Smooth muscle cell (in vitro differentiated cells): ENCODE measurements at regions not wholly inside any gene's neighbourhood (a gene's known extent, or its start where the extent isn't known, plus 50 kb on each side); places are given as distances from the start of the nearest gene placed in this dataset.

Experiments used
- DNase-seq: peaks from one replicate; lab custom pipeline; 2025; ENCODE audit not compliant: unreplicated experiment; lab: John Stamatoyannopoulos, UW
- H2AFZ ChIP-seq: fragments of 200-600 bp; sonication (generic); 2 replicates; pipeline ENCODE4 v1.6.0; 2016; ENCODE audit warnings: antibody characterized with exemption, low read depth, mild to moderate bottlenecking
- H3F3A ChIP-seq: fragments of 200-600 bp; sonication (generic); 2 replicates; pipeline ENCODE4 v1.6.0; 2017; ENCODE audit warnings: antibody characterized with exemption, low read depth
- H3K27ac ChIP-seq: fragments of 200-600 bp; sonication (generic); 2 replicates; pipeline ENCODE4 v1.5.1; 2016; ENCODE audit warnings: low read depth, mild to moderate bottlenecking
- H3K27me3 ChIP-seq: fragments of 200-600 bp; sonication (generic); 2 replicates; pipeline ENCODE4 v1.6.1; 2016; ENCODE audit warnings: low read depth, mild to moderate bottlenecking
- H3K36me3 ChIP-seq: fragments of 200-600 bp; sonication (generic); 2 replicates; pipeline ENCODE4 v1.5.1; 2016; ENCODE audit warnings: low read depth
- H3K4me1 ChIP-seq: fragments of 200-600 bp; sonication (generic); 2 replicates; pipeline ENCODE4 v1.5.1; 2016; ENCODE audit warnings: low read depth
- H3K4me2 ChIP-seq: fragments of 200-600 bp; sonication (generic); 2 replicates; pipeline ENCODE4 v1.6.0; 2016; ENCODE audit warnings: mild to moderate bottlenecking
- H3K4me3 ChIP-seq: fragments of 200-600 bp; sonication (generic); 2 replicates; pipeline ENCODE4 v1.5.1; 2016; ENCODE audit warnings: mild to moderate bottlenecking
- H3K79me2 ChIP-seq: fragments of 200-600 bp; sonication (generic); 2 replicates; pipeline ENCODE4 v1.6.0; 2016; ENCODE audit warnings: low read depth, mild to moderate bottlenecking
- H3K9ac ChIP-seq: fragments of 200-600 bp; sonication (generic); 2 replicates; pipeline ENCODE4 v1.6.0; 2016; ENCODE audit warnings: low read depth
- H3K9me3 ChIP-seq: fragments of 200-600 bp; sonication (generic); replicated peaks from 2 replicates; pipeline ENCODE4 v1.5.1; 2016; ENCODE audit warnings: low read depth
- H4K20me1 ChIP-seq: fragments of 200-600 bp; sonication (generic); 2 replicates; pipeline ENCODE4 v1.6.0; 2016; ENCODE audit warnings: low read depth
- CTCF ChIP-seq: fragments of 200-600 bp; sonication (generic); IDR thresholded peaks from 2 replicates; pipeline ENCODE4 v1.5.1; 2017; ENCODE audit warnings: borderline replicate concordance, mild to moderate bottlenecking, antibody characterized with exemption; ENCODE audit not compliant: insufficient read depth, poor library complexity, severe bottlenecking
- WGBS: methylation state at CpG from one replicate; pipeline ENCODE4 v1.1.7; 2016; ENCODE audit warnings: low lambda C conversion rate; 5-methylcytosine and 5-hydroxymethylcytosine counted together

GRCh38 chr2:147260241-147260640 is 584.6 kb upstream of the ACVR2A start:
- Histone ChIP-seq H4K20me1 (no peaks in the 10 kb centered on the region), H3K27ac (no peak overlapping the region), H3K4me3 (no peak overlapping the region), H3F3A (no peaks in the 10 kb centered on the region), H3K36me3 (no peaks in the 10 kb centered on the region), H3K79me2 (no peaks in the 10 kb centered on the region), H2AFZ (no peak overlapping the region), H3K27me3 (peaks cover 6% of the 10 kb centered on the region), H3K9me3 (no peaks in the 10 kb centered on the region), H3K4me1 (no peaks in the 10 kb centered on the region), H3K4me2 (no peak overlapping the region), H3K9ac (no peak overlapping the region)
- no peak for TF ChIP-seq CTCF
- DNase-seq: no peak

DNA sequence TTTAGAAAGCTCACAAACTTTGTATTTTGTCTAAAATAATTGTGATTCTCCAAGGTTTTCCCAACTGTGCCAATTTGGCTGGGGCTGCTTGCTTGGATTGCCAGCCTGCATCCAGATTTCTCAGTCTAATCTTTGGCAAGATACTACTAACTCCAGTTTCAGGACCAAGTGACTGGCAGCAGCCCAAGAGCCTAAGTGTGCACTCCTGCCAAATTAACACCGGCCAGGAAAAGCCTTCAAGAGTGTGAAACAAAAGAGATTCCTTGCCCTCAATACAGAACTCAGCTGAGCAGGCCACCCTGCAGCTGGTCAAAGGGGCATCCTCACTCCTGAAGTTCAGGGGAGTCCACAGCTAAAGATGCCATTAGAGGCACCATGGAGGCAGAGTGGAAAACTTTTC is 589.0 kb upstream of the ACVR2A start:
- Histone ChIP-seq H4K20me1 (no peaks in the 10 kb centered on the region), H3K4me3 (no peak overlapping the region), H3K36me3 (no peaks in the 10 kb centered on the region), H3K4me1 (no peaks in the 10 kb centered on the region), H2AFZ (no peak overlapping the region), H3K27me3 (peaks cover 6% of the 10 kb centered on the region), H3K9ac (no peak overlapping the region), H3K79me2 (no peaks in the 10 kb centered on the region), H3K27ac (no peak overlapping the region), H3K9me3 (no peaks in the 10 kb centered on the region), H3K4me2 (no peak overlapping the region), H3F3A (no peaks in the 10 kb centered on the region)
- no peak for DNase-seq
- 85% methylated on average over 1 of the region's 1 CpG for WGBS
- no peak for TF ChIP-seq CTCF

- Histone ChIP-seq H3K9ac (no peak overlapping the region), H2AFZ (no peak overlapping the region), H3K4me3 (no peak overlapping the region), H3K27me3 (peaks cover 5% of the 10 kb centered on the region), H3F3A (no peaks in the 10 kb centered on the region), H3K36me3 (no peaks in the 10 kb centered on the region), H3K9me3 (no peaks in the 10 kb centered on the region), H3K4me2 (no peak overlapping the region), H3K4me1 (no peaks in the 10 kb centered on the region), H3K27ac (no peak overlapping the region), H4K20me1 (no peaks in the 10 kb centered on the region), H3K79me2 (no peaks in the 10 kb centered on the region)
- no peak for TF ChIP-seq CTCF
- WGBS: 97% methylated on average over 2 of the region's 2 CpGs
- DNase-seq: no peak
Measured at GRCh38 chr2:147250652-147251356, 594.0 kb upstream of the ACVR2A start.

DNA sequence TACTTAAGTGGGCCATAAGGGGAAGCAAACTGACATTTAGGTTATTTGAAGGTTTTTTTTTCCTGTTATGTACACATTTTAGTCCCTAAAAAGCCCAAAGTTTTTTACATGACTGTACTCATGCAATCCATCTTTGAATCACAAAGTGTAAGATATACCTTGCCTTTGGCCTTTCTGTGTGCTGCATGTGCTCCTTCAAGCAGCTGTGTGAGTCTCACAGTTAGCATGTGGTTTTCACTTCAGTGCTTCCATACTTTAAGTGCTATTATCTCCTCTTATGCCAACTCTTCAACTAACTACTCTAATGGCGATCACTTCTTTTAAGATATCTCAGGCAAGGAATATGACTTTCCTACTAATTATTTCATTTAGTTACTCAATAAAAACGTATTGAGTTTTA is 597.1 kb upstream of the ACVR2A start:
- Histone ChIP-seq H4K20me1 (no peaks in the 10 kb centered on the region), H3K4me3 (no peak overlapping the region), H3K4me2 (no peak overlapping the region), H3K36me3 (no peaks in the 10 kb centered on the region), H3K79me2 (no peaks in the 10 kb centered on the region), H3K27me3 (no peaks in the 10 kb centered on the region), H3K9ac (no peak overlapping the region), H3K4me1 (no peaks in the 10 kb centered on the region), H3K27ac (no peak overlapping the region), H3F3A (no peaks in the 10 kb centered on the region), H2AFZ (no peak overlapping the region), H3K9me3 (no peaks in the 10 kb centered on the region)
- DNase-seq: no peak
- TF ChIP-seq CTCF: no peak
- 72% methylated on average over 2 of the region's 2 CpGs for WGBS
